ENCODE measurements at regions not wholly inside any gene's neighbourhood (a gene's known extent, or its start where the extent isn't known, plus 50 kb on each side); places are given as distances from the start of the nearest gene placed in this dataset.

DNA sequence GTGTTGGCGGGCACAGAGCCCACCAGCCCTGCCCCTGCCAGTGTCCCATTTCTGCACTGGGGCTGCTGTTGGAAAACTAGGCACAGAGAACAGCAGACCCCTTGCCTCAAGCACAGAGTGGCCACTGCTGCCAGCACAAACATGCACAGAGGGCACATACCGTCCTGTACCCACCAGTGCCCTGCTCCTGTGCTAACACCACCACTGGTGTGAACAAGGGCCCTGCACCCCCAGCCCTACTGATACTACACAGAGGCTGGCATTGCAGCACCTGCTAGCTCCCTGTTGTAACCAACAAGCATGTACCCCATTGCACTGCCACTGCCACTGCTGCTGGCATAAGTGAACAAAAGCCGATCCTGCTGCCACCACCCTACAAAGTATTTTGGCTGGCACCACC is 348.0 kb upstream of the MPDZ start:
- H3K9me3 ChIP-seq: no peaks in the 10 kb centered on the region
- TF ChIP-seq POLR2AphosphoS5 (IDR thresholded peaks at IDR 0.05): no peak
- no peak for TF ChIP-seq POLR2A (IDR thresholded peaks at IDR 0.05)
- TF ChIP-seq, protein P1, sequence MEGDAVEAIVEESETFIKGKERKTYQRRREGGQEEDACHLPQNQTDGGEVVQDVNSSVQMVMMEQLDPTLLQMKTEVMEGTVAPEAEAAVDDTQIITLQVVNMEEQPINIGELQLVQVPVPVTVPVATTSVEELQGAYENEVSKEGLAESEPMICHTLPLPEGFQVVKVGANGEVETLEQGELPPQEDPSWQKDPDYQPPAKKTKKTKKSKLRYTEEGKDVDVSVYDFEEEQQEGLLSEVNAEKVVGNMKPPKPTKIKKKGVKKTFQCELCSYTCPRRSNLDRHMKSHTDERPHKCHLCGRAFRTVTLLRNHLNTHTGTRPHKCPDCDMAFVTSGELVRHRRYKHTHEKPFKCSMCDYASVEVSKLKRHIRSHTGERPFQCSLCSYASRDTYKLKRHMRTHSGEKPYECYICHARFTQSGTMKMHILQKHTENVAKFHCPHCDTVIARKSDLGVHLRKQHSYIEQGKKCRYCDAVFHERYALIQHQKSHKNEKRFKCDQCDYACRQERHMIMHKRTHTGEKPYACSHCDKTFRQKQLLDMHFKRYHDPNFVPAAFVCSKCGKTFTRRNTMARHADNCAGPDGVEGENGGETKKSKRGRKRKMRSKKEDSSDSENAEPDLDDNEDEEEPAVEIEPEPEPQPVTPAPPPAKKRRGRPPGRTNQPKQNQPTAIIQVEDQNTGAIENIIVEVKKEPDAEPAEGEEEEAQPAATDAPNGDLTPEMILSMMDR (IDR thresholded peaks at IDR 0.05): no peak
- no peaks in the 10 kb centered on the region for H3K27me3 ChIP-seq
- no peaks in the 10 kb centered on the region for H3K36me3 ChIP-seq
- DNase-seq (ENCODE audit: low spot score in 2 of 2): no peak
- no peak overlapping the region for H3K27ac ChIP-seq
- no peak overlapping the region for H3K4me3 ChIP-seq
- H3K4me1 ChIP-seq: no peaks in the 10 kb centered on the region
- intact Hi-C loops (cut with DNase I; ENCODE audit: low total_unique reads): no loop called here

DNA sequence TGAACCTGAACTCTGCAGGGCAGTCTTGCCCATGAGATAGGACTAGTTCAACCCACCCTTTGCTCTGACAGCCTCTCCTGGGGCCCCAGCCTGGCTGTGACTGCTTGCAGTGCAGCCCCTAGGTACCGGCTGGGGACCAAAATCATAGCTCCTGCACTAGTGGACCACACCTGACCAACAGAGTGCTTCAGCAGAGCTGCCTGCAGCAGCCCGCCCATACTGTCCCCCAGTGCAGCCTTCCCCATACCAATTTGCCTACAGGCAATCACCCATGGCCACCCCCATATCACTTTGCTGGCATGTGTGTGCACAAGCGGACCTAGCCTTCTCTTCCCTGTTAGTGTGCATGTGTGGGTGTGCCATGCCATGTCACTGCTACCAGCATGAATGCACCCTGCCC is 347.6 kb upstream of the MPDZ start:
- H3K9me3 ChIP-seq: no peaks in the 10 kb centered on the region
- TF ChIP-seq, protein P1 (IDR thresholded peaks at IDR 0.05): no peak
- TF ChIP-seq POLR2A (IDR thresholded peaks at IDR 0.05) (no peak), POLR2AphosphoS5 (IDR thresholded peaks at IDR 0.05) (no peak)
- no peak overlapping the region for H3K27ac ChIP-seq
- DNase-seq (ENCODE audit: low spot score in 2 of 2): no peak
- no peaks in the 10 kb centered on the region for H3K4me1 ChIP-seq
- intact Hi-C loops (cut with DNase I; ENCODE audit: low total_unique reads): no loop called here
- no peak overlapping the region for H3K4me3 ChIP-seq
- H3K27me3 ChIP-seq: no peaks in the 10 kb centered on the region
- no peaks in the 10 kb centered on the region for H3K36me3 ChIP-seq

DNA sequence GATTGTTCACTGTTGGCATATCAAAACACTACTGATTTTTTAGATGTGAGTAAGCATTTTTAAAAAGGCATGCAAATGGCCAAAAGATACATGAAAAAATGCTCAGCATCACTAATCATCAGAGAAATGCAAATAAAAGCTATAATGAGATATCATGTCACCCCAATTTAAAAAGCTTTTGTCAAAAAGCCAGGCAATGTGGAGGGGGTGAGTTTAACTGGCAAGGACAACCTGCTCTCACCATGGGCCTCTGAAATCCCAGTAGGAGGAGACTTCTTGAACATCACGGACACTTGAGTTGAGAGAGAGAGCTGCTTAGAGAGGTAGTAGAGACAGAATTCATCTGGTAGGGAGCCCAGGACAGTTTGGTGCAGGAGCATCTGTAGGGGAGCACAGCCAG is 347.1 kb upstream of the MPDZ start:
- intact Hi-C loops (cut with DNase I; ENCODE audit: low total_unique reads): no loop called here
- TF ChIP-seq, protein P1 (IDR thresholded peaks at IDR 0.05): no peak
- TF ChIP-seq POLR2AphosphoS5 (IDR thresholded peaks at IDR 0.05): no peak
- no peak for TF ChIP-seq POLR2A (IDR thresholded peaks at IDR 0.05)

DNA sequence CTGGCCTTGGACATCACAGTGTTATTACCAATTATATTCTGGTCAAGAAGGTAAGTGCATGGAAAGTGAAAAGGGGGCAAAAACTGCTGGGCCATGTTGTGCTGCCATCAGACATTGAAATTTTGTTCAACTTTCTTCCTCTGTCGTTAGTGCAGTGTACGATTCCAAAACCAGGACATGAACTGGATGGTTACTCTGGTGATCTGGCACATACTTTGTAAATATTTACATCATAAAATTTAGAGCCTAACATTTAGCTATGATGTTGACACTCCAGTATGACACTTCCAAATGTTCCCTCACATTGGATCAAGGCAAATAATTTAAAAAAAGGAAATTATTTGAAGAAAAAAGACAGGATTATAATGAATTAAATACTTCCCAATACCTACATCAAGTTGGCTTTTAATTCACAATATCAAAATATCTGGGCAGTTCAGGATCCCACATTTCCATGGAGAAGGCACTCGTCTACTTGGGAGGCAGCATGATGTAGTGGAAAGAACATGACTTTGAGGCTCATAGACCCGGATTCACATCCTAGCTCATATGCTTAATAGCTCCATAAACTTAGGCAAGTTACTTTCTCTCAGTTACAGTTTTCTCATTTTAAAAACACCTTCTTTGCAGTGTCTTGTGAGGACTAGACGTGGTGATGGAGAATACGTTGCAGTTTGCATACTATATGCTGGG is 342.5 kb upstream of the MPDZ start:
- Histone ChIP-seq H3K9me3 (no peaks in the 10 kb centered on the region), H3K4me3 (no peak overlapping the region), H3K36me3 (no peaks in the 10 kb centered on the region), H3K4me1 (no peaks in the 10 kb centered on the region), H3K27ac (no peak overlapping the region), H3K27me3 (no peaks in the 10 kb centered on the region)
- TF ChIP-seq, protein P1 (IDR thresholded peaks at IDR 0.05): no peak
- no peak for TF ChIP-seq POLR2AphosphoS5 (IDR thresholded peaks at IDR 0.05)
- no peak for TF ChIP-seq POLR2A (IDR thresholded peaks at IDR 0.05)
- intact Hi-C loops (cut with DNase I; ENCODE audit: low total_unique reads): no loop called here
- no peak for DNase-seq (ENCODE audit: low spot score in 2 of 2)

More for the DNA sequence above, 347.1 kb upstream of the MPDZ start:
- Histone ChIP-seq H3K4me3 (no peak overlapping the region), H3K27ac (no peak overlapping the region), H3K27me3 (no peaks in the 10 kb centered on the region), H3K4me1 (no peaks in the 10 kb centered on the region), H3K9me3 (no peaks in the 10 kb centered on the region), H3K36me3 (no peaks in the 10 kb centered on the region)
- DNase-seq (ENCODE audit: low spot score in 2 of 2): no peak

DNA sequence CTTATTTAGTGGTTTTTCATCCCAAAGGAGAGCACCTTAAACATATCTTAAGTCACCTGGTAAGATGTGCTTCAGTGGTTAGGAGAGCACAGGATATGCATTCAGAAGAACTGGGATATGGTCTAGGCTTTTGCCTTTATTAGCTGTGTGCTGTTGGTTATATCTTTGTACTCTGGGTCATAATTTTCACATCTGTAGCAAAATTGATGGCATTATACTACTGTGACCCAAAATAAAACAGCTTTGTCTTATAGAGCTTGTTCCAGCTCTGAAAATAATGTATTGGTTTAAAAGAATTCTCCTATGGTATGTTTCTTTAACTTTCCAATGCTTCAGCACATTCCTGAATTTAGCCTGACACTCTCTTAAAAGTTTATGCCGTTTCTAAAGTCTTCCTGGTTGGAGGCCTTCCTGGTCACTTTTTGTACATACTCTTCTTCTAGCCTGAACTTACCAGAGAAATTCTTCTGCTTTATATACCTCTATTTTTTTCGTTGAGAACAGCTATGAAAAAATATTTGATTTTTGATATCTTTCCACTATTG is 337.1 kb upstream of the MPDZ start:
- Histone ChIP-seq H3K4me1 (no peaks in the 10 kb centered on the region), H3K9me3 (no peaks in the 10 kb centered on the region), H3K36me3 (no peaks in the 10 kb centered on the region), H3K27ac (no peak overlapping the region), H3K4me3 (no peak overlapping the region), H3K27me3 (no peaks in the 10 kb centered on the region)
- TF ChIP-seq, protein P1 (IDR thresholded peaks at IDR 0.05): no peak
- no peak for TF ChIP-seq POLR2A (IDR thresholded peaks at IDR 0.05)
- TF ChIP-seq POLR2AphosphoS5 (IDR thresholded peaks at IDR 0.05): no peak
- intact Hi-C loops (cut with DNase I; ENCODE audit: low total_unique reads): no loop called here
- DNase-seq (ENCODE audit: low spot score in 2 of 2): no peak
